ENCODE measurements at regions not wholly inside any gene's neighbourhood (a gene's known extent, or its start where the extent isn't known, plus 50 kb on each side); places are given as distances from the start of the nearest gene placed in this dataset.

DNA sequence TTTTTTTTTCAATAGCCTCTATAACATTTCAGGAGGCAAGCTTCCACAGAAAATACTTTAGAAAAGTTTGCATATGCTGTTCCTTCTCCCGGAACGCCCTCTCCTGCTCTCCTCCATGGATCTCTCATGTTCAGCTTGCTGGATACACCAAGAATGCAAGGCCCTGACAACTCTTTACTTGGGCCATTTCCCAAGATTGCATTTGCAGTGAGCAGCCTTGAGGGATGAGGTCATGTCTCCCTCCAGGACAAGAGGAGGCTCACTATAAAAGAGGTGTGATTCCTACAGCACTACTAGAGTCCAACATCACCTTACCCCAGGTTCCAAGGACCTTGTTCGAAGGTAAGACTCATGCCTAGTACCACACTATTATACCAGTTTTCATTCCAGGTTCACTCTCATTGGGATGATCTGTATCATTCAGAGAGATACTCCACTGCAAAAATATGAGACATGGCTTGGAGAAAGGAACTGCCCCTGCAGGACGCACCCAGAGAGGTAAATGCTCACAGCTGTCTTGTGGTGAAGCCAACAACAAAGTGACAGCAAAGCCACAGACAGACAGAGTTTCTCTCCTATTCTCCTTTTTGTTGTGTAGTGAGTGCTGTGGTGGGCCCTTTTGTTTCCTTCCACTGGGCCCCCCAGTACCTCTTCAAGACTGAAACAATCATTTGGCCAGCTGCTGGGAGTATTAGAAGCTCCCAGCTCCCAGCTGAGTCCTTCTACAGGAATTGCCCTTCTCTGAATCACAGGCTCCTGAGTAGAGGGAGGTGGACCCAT is 151.7 kb upstream of the ZNF366 start:
- Histone ChIP-seq H3K79me2 (ENCODE audit: control insufficient read depth, insufficient read depth, low read length) (no peaks in the 10 kb centered on the region), H3K9me3 (ENCODE audit: control insufficient read depth, low read depth, low read length) (no peaks in the 10 kb centered on the region), H3K9ac (ENCODE audit: control insufficient read depth, extremely low read depth, insufficient read depth, low read length) (no peak overlapping the region), H3K4me3 (ENCODE audit: control insufficient read depth in 2 of 3, extremely low read depth in 1 of 3, insufficient read depth in 2 of 3, low read depth in 1 of 3, low read length in 3 of 3) (no peak overlapping the region), H3K9me1 (ENCODE audit: control insufficient read depth, extremely low read depth, insufficient read depth, low read length) (no peaks in the 10 kb centered on the region), H2AFZ (ENCODE audit: control insufficient read depth, low read length) (no peak overlapping the region), H3K27me3 (ENCODE audit: control insufficient read depth, extremely low read depth, insufficient read depth, low read length) (peaks cover 20% of the 10 kb centered on the region), H4K20me1 (ENCODE audit: control insufficient read depth, extremely low read depth, insufficient read depth, low read length) (no peaks in the 10 kb centered on the region), H3K4me1 (ENCODE audit: control insufficient read depth, extremely low read depth, insufficient read depth, low read length) (no peaks in the 10 kb centered on the region), H3K4me2 (ENCODE audit: control insufficient read depth, extremely low read depth, insufficient read depth, low read depth, low read length) (no peak overlapping the region), H3K27ac (ENCODE audit: control insufficient read depth, insufficient read depth, low read length) (no peak overlapping the region), H3K36me3 (ENCODE audit: control insufficient read depth in 2 of 2, extremely low read depth in 1 of 2, insufficient read depth in 2 of 2, low read length in 2 of 2) (no peaks in the 10 kb centered on the region)
- FAIRE-seq (no peak), DNase-seq (ENCODE audit: low read depth, low spot score) (no peak)
- dilution Hi-C loops (cut with MboI; ENCODE audit: extremely low pct_ligation_motif_present, low sequenced_read_pairs), result no loop called here
- TF ChIP-seq EZH2 (IDR thresholded peaks at IDR 0.05; ENCODE audit: low read length), result no peak
- no peak for TF ChIP-seq CTCF (optimal IDR thresholded peaks at IDR 0.05 in 1 of 3, IDR thresholded peaks at IDR 0.05 in 1 of 3, conservative IDR thresholded peaks at IDR 0.05 in 1 of 3; ENCODE audit: extremely low read depth in 1 of 3, insufficient read depth in 2 of 3, low read length in 3 of 3)

DNA sequence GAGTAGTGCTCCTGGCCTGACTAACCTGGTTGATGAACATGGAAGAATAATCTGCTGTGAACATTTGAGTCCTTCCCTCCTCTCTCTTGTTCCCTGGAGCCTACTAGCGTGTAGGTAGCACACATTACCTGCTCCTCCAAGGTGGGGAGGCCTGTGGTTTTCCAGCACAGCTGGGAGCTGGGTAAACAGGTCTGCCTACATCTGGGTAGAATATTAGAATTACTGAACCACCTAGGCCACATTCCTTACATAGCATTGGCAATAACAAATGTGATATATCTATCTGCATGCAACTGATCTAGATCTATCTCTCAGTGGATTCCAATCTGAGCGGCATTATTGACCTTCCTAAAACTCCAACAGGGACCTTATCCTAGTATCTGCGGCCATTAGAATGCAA is 151.0 kb upstream of the ZNF366 start:
- Histone ChIP-seq H3K79me2 (ENCODE audit: control insufficient read depth, insufficient read depth, low read length) (no peaks in the 10 kb centered on the region), H3K4me2 (ENCODE audit: control insufficient read depth, extremely low read depth, insufficient read depth, low read depth, low read length) (no peak overlapping the region), H2AFZ (ENCODE audit: control insufficient read depth, low read length) (no peak overlapping the region), H3K9me3 (ENCODE audit: control insufficient read depth, low read depth, low read length) (no peaks in the 10 kb centered on the region), H3K4me1 (ENCODE audit: control insufficient read depth, extremely low read depth, insufficient read depth, low read length) (no peaks in the 10 kb centered on the region), H4K20me1 (ENCODE audit: control insufficient read depth, extremely low read depth, insufficient read depth, low read length) (no peaks in the 10 kb centered on the region), H3K4me3 (ENCODE audit: control insufficient read depth in 2 of 3, extremely low read depth in 1 of 3, insufficient read depth in 2 of 3, low read depth in 1 of 3, low read length in 3 of 3) (no peak overlapping the region), H3K9ac (ENCODE audit: control insufficient read depth, extremely low read depth, insufficient read depth, low read length) (no peak overlapping the region), H3K9me1 (ENCODE audit: control insufficient read depth, extremely low read depth, insufficient read depth, low read length) (no peaks in the 10 kb centered on the region), H3K27me3 (ENCODE audit: control insufficient read depth, extremely low read depth, insufficient read depth, low read length) (peaks cover 20% of the 10 kb centered on the region), H3K36me3 (ENCODE audit: control insufficient read depth in 2 of 2, extremely low read depth in 1 of 2, insufficient read depth in 2 of 2, low read length in 2 of 2) (no peaks in the 10 kb centered on the region), H3K27ac (ENCODE audit: control insufficient read depth, insufficient read depth, low read length) (no peak overlapping the region)
- DNase-seq (ENCODE audit: low read depth, low spot score), result no peak
- FAIRE-seq, result no peak
- TF ChIP-seq CTCF (optimal IDR thresholded peaks at IDR 0.05 in 1 of 3, IDR thresholded peaks at IDR 0.05 in 1 of 3, conservative IDR thresholded peaks at IDR 0.05 in 1 of 3; ENCODE audit: extremely low read depth in 1 of 3, insufficient read depth in 2 of 3, low read length in 3 of 3) (no peak), EZH2 (IDR thresholded peaks at IDR 0.05; ENCODE audit: low read length) (no peak)
- dilution Hi-C loops (cut with MboI; ENCODE audit: extremely low pct_ligation_motif_present, low sequenced_read_pairs), result no loop called here
